Lower leg skin (tissue), 3 donors: ENCODE measurements at regions not wholly inside any gene's neighbourhood (a gene's known extent, or its start where the extent isn't known, plus 50 kb on each side); places are given as distances from the start of the nearest gene placed in this dataset.

ENCODE experiments used
- CTCF ChIP-seq, 3 donors: fragments of 450-650 bp; IDR thresholded peaks; one replicate each; pipeline ENCODE4 v1.5.1; 2016; ENCODE audit warnings: antibody characterized with exemption in 3 of 3, mild to moderate bottlenecking in 3 of 3, moderate library complexity in 2 of 3
- POLR2A ChIP-seq, 2 donors: fragments of 450-650 bp; IDR thresholded peaks; one replicate each; pipeline ENCODE4 v1.6.1; 2016 to 2017; ENCODE audit warnings: antibody characterized with exemption in 2 of 2, mild to moderate bottlenecking in 1 of 2, moderate library complexity in 1 of 2

DNA sequence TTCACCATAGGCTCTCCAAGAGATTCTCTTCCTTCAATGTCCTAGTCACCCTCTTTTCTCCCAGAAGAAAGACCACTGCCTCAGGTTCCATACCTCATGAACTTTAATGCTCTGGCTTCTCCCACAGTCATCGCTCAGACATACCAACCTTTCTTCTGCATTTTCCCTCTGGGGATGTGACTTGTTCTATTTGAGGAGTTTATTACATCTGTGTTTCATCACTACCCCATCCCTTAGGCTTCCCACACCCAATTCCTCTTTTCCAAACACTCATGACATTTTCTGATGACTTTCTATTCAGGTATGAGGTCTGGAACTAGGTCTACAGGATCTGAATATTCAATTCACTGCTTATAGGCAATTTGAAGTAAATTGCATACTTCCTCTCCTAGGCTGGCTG, 298.6 kb upstream of the MAP2 start:
- no peak for TF ChIP-seq CTCF (IDR thresholded peaks at IDR 0.05)
- TF ChIP-seq POLR2A (IDR thresholded peaks at IDR 0.05) = no peak
